ENCODE measurements at regions not wholly inside any gene's neighbourhood (a gene's known extent, or its start where the extent isn't known, plus 50 kb on each side); places are given as distances from the start of the nearest gene placed in this dataset.

GRCh38 chr5:17378346-17378997 lies 119.6 kb upstream of the TAF11L2 start:
- peaks cover 32% of the 10 kb centered on the region for H3K4me1 ChIP-seq
- no peak overlapping the region for H3K9ac ChIP-seq
- Mint-ChIP-seq H3K36me3 (no peaks in the 10 kb centered on the region), H3K27ac (no peak overlapping the region), H3K27me3 (ENCODE audit: insufficient read depth, low read depth) (no peaks in the 10 kb centered on the region), H3K4me1 (peaks cover 27% of the 10 kb centered on the region), H3K4me3 (no peak overlapping the region), H3K9me3 (no peaks in the 10 kb centered on the region)
- no peak overlapping the region for H2AFZ ChIP-seq (replicated peaks)
- no peaks in the 10 kb centered on the region for H4K20me1 ChIP-seq (ENCODE audit: low read depth)
- no peaks in the 10 kb centered on the region for H3K79me2 ChIP-seq (ENCODE audit: low read depth)
- no peaks in the 10 kb centered on the region for H3K36me3 ChIP-seq
- TF ChIP-seq EZH2phosphoT487 (IDR thresholded peaks at IDR 0.05) (no peak), EZH2 (IDR thresholded peaks at IDR 0.05) (no peak), CTCF (IDR thresholded peaks at IDR 0.05) (no peak)
- DNase-seq (ENCODE audit: low spot score): no peak
- no peak overlapping the region for H3K4me2 ChIP-seq
- H3K9me3 ChIP-seq (ENCODE audit: low read depth): no peaks in the 10 kb centered on the region
- H3K4me3 ChIP-seq: no peak overlapping the region
- H3F3A ChIP-seq (ENCODE audit: low read depth): peaks cover 8% of the 10 kb centered on the region
- no peak overlapping the region for H3K27ac ChIP-seq
- H3K27me3 ChIP-seq: no peaks in the 10 kb centered on the region

- H3K4me1 ChIP-seq: peaks cover 25% of the 10 kb centered on the region
- peaks cover 27% of the 10 kb centered on the region for H3K4me1 Mint-ChIP-seq
These were observed 118.7 kb upstream of the TAF11L2 start for GRCh38 chr5:17379100-17379951.

GRCh38 chr5:17381932-17382331 lies 116.1 kb upstream of the TAF11L2 start:
- H3K27ac ChIP-seq: no peak overlapping the region
- H4K20me1 ChIP-seq (ENCODE audit: low read depth): no peaks in the 10 kb centered on the region
- no peak overlapping the region for H3K4me2 ChIP-seq
- H3K4me1 ChIP-seq: peaks cover 15% of the 10 kb centered on the region
- no peaks in the 10 kb centered on the region for H3K9me3 ChIP-seq (ENCODE audit: low read depth)
- H3K4me3 ChIP-seq: no peak overlapping the region
- H3K27me3 ChIP-seq: no peaks in the 10 kb centered on the region
- Mint-ChIP-seq H3K36me3 (no peaks in the 10 kb centered on the region), H3K4me1 (peaks cover 30% of the 10 kb centered on the region), H3K4me3 (no peak overlapping the region), H3K27me3 (ENCODE audit: insufficient read depth, low read depth) (no peaks in the 10 kb centered on the region), H3K27ac (no peak overlapping the region), H3K9me3 (no peaks in the 10 kb centered on the region)
- no peak overlapping the region for H3K9ac ChIP-seq
- no peak for TF ChIP-seq EZH2 (IDR thresholded peaks at IDR 0.05)
- TF ChIP-seq EZH2phosphoT487 (IDR thresholded peaks at IDR 0.05): no peak
- no peak for TF ChIP-seq CTCF (IDR thresholded peaks at IDR 0.05)
- no peaks in the 10 kb centered on the region for H3K79me2 ChIP-seq (ENCODE audit: low read depth)
- H3K36me3 ChIP-seq: no peaks in the 10 kb centered on the region
- DNase-seq (ENCODE audit: low spot score): no peak
- H2AFZ ChIP-seq (replicated peaks): no peak overlapping the region
- no peaks in the 10 kb centered on the region for H3F3A ChIP-seq (ENCODE audit: low read depth)

More at GRCh38 chr5:17379100-17379951, 118.7 kb upstream of the TAF11L2 start:
- Mint-ChIP-seq H3K36me3 (no peaks in the 10 kb centered on the region), H3K27ac (no peak overlapping the region), H3K9me3 (no peaks in the 10 kb centered on the region), H3K4me3 (no peak overlapping the region), H3K27me3 (ENCODE audit: insufficient read depth, low read depth) (no peaks in the 10 kb centered on the region)
- Histone ChIP-seq H3K27ac (no peak overlapping the region), H3K9me3 (ENCODE audit: low read depth) (no peaks in the 10 kb centered on the region), H2AFZ (replicated peaks) (peak overlapping the region; percentile 72), H3F3A (ENCODE audit: low read depth) (peaks cover 3% of the 10 kb centered on the region), H3K36me3 (no peaks in the 10 kb centered on the region), H3K79me2 (ENCODE audit: low read depth) (no peaks in the 10 kb centered on the region), H3K4me2 (no peak overlapping the region), H3K9ac (no peak overlapping the region), H4K20me1 (ENCODE audit: low read depth) (no peaks in the 10 kb centered on the region), H3K4me3 (no peak overlapping the region), H3K27me3 (no peaks in the 10 kb centered on the region)
- no peak for DNase-seq (ENCODE audit: low spot score)
- TF ChIP-seq EZH2 (IDR thresholded peaks at IDR 0.05) (no peak), CTCF (IDR thresholded peaks at IDR 0.05) (no peak), EZH2phosphoT487 (IDR thresholded peaks at IDR 0.05) (no peak)
